ENCODE measurements at regions not wholly inside any gene's neighbourhood (a gene's known extent, or its start where the extent isn't known, plus 50 kb on each side); places are given as distances from the start of the nearest gene placed in this dataset.

GRCh38 chr11:115590254-115590653 is 86.0 kb upstream of the CADM1 start:
- no peak for DNase-seq (ENCODE audit: low read depth)
- H3K4me3 ChIP-seq (ENCODE audit: control insufficient read depth, low read depth, low read length), result no peak overlapping the region
- TF ChIP-seq CTCF (IDR thresholded peaks at IDR 0.05; ENCODE audit: control insufficient read depth, insufficient read depth, low read depth, low read length, missing control alignments), result no peak

- no peak for TF ChIP-seq CTCF (IDR thresholded peaks at IDR 0.05; ENCODE audit: control insufficient read depth, insufficient read depth, low read depth, low read length, missing control alignments)
These were observed 83.6 kb upstream of the CADM1 start for GRCh38 chr11:115587718-115588342.

GRCh38 chr11:115585361-115586024 is 81.3 kb upstream of the CADM1 start:
- no peak overlapping the region for H3K4me3 ChIP-seq (ENCODE audit: control insufficient read depth, low read depth, low read length)
- TF ChIP-seq CTCF (IDR thresholded peaks at IDR 0.05; ENCODE audit: control insufficient read depth, insufficient read depth, low read depth, low read length, missing control alignments), result no peak
- DNase-seq (ENCODE audit: low read depth), result no peak

More at GRCh38 chr11:115587718-115588342, 83.6 kb upstream of the CADM1 start:
- H3K4me3 ChIP-seq (ENCODE audit: control insufficient read depth, low read depth, low read length), result no peak overlapping the region
- no peak for DNase-seq (ENCODE audit: low read depth)

GRCh38 chr11:115581871-115582639 is 77.8 kb upstream of the CADM1 start:
- H3K4me3 ChIP-seq (ENCODE audit: control insufficient read depth, low read depth, low read length), result no peak overlapping the region
- TF ChIP-seq CTCF (IDR thresholded peaks at IDR 0.05; ENCODE audit: control insufficient read depth, insufficient read depth, low read depth, low read length, missing control alignments), result peak; percentile 23
- DNase-seq (ENCODE audit: low read depth), result no peak

- TF ChIP-seq CTCF (IDR thresholded peaks at IDR 0.05; ENCODE audit: control insufficient read depth, insufficient read depth, low read depth, low read length, missing control alignments), result no peak
- no peak overlapping the region for H3K4me3 ChIP-seq (ENCODE audit: control insufficient read depth, low read depth, low read length)
- no peak for DNase-seq (ENCODE audit: low read depth)
These were observed 76.9 kb upstream of the CADM1 start for GRCh38 chr11:115580927-115581680.

GRCh38 chr11:115580416-115580815 is 76.2 kb upstream of the CADM1 start:
- TF ChIP-seq CTCF (IDR thresholded peaks at IDR 0.05; ENCODE audit: control insufficient read depth, insufficient read depth, low read depth, low read length, missing control alignments), result no peak
- no peak overlapping the region for H3K4me3 ChIP-seq (ENCODE audit: control insufficient read depth, low read depth, low read length)
- DNase-seq (ENCODE audit: low read depth), result no peak

All from AG09309 (cell line).